ENCODE measurements at regions not wholly inside any gene's neighbourhood (a gene's known extent, or its start where the extent isn't known, plus 50 kb on each side); places are given as distances from the start of the nearest gene placed in this dataset.
"Not testable (repeated sequence)": the region's sequence is repeated elsewhere in the genome, so short reads cannot be mapped to it uniquely, and the experiment has no call there.

GRCh38 chr21:32940079-32941014 is 85.4 kb upstream of the OLIG2 start:
- no peak for DNase-seq (ENCODE audit: low read depth in 3 of 3)

- DNase-seq (ENCODE audit: low read depth in 3 of 3), result no peak
Observed at GRCh38 chr21:32941263-32941662, 84.5 kb upstream of the OLIG2 start.

- no peak for DNase-seq (ENCODE audit: low read depth in 3 of 3)
Observed at GRCh38 chr21:32946654-32947053, 79.1 kb upstream of the OLIG2 start.

- no peak for DNase-seq (ENCODE audit: low read depth in 3 of 3)
Observed at GRCh38 chr21:32947736-32948135, 78.0 kb upstream of the OLIG2 start.

- no peak for DNase-seq (ENCODE audit: low read depth in 3 of 3)
Observed at GRCh38 chr21:32949701-32950100, 76.0 kb upstream of the OLIG2 start.

- DNase-seq (ENCODE audit: low read depth in 3 of 3), result no peak
Observed at GRCh38 chr21:32951041-32951440, 74.7 kb upstream of the OLIG2 start.

GRCh38 chr21:32954353-32954752 is 71.4 kb upstream of the OLIG2 start:
- no peak for DNase-seq (ENCODE audit: low read depth in 3 of 3)

- DNase-seq (ENCODE audit: low read depth in 3 of 3), result no peak
Observed at GRCh38 chr21:32955311-32956060, 70.2 kb upstream of the OLIG2 start.

- no peak for DNase-seq (ENCODE audit: low read depth in 3 of 3)
Observed at GRCh38 chr21:32956061-32956656, 69.6 kb upstream of the OLIG2 start.

GRCh38 chr21:32957545-32957944 is 68.2 kb upstream of the OLIG2 start:
- DNase-seq (ENCODE audit: low read depth in 3 of 3), result no peak

GRCh38 chr21:32958288-32959002 is 67.3 kb upstream of the OLIG2 start:
- no peak for DNase-seq (ENCODE audit: low read depth in 3 of 3)

GRCh38 chr21:32962268-32962667 is 63.5 kb upstream of the OLIG2 start:
- no peak for DNase-seq (ENCODE audit: low read depth in 3 of 3)

GRCh38 chr21:32965129-32965680 is 60.5 kb upstream of the OLIG2 start:
- DNase-seq (ENCODE audit: low read depth in 3 of 3), result no peak

- DNase-seq (ENCODE audit: low read depth in 3 of 3), result no peak
Observed at GRCh38 chr21:32966120-32966519, 59.6 kb upstream of the OLIG2 start.

GRCh38 chr21:32968103-32968502 is 57.6 kb upstream of the OLIG2 start:
- DNase-seq (ENCODE audit: low read depth in 3 of 3), result not testable (repeated sequence)

- DNase-seq (ENCODE audit: low read depth in 3 of 3), result no peak
Observed at GRCh38 chr21:32974653-32975052, 51.1 kb upstream of the OLIG2 start.

GRCh38 chr21:32975811-32976431 is 49.8 kb upstream of the OLIG2 start:
- no peak for DNase-seq (ENCODE audit: low read depth in 3 of 3)
